ENCODE measurements at regions not wholly inside any gene's neighbourhood (a gene's known extent, or its start where the extent isn't known, plus 50 kb on each side); places are given as distances from the start of the nearest gene placed in this dataset.
"Not testable (repeated sequence)": the region's sequence is repeated elsewhere in the genome, so short reads cannot be mapped to it uniquely, and the experiment has no call there.

DNA sequence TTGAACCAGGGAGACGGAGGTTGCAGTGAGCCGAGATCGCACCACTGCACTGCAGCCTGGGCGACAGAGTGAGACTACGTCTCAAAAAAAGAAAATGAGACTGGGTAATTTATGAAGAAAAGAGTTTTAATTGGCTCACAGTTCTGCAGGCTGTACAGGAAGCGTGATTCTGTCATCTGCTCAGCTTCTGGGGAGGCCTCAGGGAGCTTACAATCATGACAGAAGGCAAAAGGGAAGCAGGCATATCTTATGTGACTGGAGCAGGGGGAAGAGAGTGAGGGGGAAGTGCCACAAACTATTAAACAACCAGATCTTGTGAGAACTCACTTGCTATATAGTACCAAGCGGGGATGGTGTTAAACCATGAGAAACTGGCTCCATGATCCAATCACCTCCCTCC, 1476.2 kb upstream of the DEFB115 start:
- TF ChIP-seq, protein P1, sequence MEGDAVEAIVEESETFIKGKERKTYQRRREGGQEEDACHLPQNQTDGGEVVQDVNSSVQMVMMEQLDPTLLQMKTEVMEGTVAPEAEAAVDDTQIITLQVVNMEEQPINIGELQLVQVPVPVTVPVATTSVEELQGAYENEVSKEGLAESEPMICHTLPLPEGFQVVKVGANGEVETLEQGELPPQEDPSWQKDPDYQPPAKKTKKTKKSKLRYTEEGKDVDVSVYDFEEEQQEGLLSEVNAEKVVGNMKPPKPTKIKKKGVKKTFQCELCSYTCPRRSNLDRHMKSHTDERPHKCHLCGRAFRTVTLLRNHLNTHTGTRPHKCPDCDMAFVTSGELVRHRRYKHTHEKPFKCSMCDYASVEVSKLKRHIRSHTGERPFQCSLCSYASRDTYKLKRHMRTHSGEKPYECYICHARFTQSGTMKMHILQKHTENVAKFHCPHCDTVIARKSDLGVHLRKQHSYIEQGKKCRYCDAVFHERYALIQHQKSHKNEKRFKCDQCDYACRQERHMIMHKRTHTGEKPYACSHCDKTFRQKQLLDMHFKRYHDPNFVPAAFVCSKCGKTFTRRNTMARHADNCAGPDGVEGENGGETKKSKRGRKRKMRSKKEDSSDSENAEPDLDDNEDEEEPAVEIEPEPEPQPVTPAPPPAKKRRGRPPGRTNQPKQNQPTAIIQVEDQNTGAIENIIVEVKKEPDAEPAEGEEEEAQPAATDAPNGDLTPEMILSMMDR (conservative IDR thresholded peaks at IDR 0.05; ENCODE audit: low read depth in 2 of 2) = not testable (repeated sequence)
- not testable (repeated sequence) for TF ChIP-seq POLR2AphosphoS5 (IDR thresholded peaks at IDR 0.05; ENCODE audit: low read depth); ZNF331 (CRISPR knock-in tag; IDR thresholded peaks at IDR 0.05; ENCODE audit: low read depth); CREB1 (CRISPR knock-in tag; IDR thresholded peaks at IDR 0.05; ENCODE audit: low read depth); JUNB (IDR thresholded peaks at IDR 0.05; ENCODE audit: unreplicated experiment); EZH2 (IDR thresholded peaks at IDR 0.05; ENCODE audit: low read depth, unreplicated experiment); EZH2phosphoT487 (IDR thresholded peaks at IDR 0.05; ENCODE audit: unreplicated experiment); STAT1 (IDR thresholded peaks at IDR 0.05; ENCODE audit: unreplicated experiment); ZNF114 (CRISPR knock-in tag; IDR thresholded peaks at IDR 0.05)
- TF ChIP-seq, protein P2, sequence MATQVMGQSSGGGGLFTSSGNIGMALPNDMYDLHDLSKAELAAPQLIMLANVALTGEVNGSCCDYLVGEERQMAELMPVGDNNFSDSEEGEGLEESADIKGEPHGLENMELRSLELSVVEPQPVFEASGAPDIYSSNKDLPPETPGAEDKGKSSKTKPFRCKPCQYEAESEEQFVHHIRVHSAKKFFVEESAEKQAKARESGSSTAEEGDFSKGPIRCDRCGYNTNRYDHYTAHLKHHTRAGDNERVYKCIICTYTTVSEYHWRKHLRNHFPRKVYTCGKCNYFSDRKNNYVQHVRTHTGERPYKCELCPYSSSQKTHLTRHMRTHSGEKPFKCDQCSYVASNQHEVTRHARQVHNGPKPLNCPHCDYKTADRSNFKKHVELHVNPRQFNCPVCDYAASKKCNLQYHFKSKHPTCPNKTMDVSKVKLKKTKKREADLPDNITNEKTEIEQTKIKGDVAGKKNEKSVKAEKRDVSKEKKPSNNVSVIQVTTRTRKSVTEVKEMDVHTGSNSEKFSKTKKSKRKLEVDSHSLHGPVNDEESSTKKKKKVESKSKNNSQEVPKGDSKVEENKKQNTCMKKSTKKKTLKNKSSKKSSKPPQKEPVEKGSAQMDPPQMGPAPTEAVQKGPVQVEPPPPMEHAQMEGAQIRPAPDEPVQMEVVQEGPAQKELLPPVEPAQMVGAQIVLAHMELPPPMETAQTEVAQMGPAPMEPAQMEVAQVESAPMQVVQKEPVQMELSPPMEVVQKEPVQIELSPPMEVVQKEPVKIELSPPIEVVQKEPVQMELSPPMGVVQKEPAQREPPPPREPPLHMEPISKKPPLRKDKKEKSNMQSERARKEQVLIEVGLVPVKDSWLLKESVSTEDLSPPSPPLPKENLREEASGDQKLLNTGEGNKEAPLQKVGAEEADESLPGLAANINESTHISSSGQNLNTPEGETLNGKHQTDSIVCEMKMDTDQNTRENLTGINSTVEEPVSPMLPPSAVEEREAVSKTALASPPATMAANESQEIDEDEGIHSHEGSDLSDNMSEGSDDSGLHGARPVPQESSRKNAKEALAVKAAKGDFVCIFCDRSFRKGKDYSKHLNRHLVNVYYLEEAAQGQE (IDR thresholded peaks at IDR 0.05; ENCODE audit: unreplicated experiment) = not testable (repeated sequence)
- TF ChIP-seq, protein P3, sequence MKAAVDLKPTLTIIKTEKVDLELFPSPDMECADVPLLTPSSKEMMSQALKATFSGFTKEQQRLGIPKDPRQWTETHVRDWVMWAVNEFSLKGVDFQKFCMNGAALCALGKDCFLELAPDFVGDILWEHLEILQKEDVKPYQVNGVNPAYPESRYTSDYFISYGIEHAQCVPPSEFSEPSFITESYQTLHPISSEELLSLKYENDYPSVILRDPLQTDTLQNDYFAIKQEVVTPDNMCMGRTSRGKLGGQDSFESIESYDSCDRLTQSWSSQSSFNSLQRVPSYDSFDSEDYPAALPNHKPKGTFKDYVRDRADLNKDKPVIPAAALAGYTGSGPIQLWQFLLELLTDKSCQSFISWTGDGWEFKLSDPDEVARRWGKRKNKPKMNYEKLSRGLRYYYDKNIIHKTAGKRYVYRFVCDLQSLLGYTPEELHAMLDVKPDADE (IDR thresholded peaks at IDR 0.05) = not testable (repeated sequence)
- TF ChIP-seq, protein P4, sequence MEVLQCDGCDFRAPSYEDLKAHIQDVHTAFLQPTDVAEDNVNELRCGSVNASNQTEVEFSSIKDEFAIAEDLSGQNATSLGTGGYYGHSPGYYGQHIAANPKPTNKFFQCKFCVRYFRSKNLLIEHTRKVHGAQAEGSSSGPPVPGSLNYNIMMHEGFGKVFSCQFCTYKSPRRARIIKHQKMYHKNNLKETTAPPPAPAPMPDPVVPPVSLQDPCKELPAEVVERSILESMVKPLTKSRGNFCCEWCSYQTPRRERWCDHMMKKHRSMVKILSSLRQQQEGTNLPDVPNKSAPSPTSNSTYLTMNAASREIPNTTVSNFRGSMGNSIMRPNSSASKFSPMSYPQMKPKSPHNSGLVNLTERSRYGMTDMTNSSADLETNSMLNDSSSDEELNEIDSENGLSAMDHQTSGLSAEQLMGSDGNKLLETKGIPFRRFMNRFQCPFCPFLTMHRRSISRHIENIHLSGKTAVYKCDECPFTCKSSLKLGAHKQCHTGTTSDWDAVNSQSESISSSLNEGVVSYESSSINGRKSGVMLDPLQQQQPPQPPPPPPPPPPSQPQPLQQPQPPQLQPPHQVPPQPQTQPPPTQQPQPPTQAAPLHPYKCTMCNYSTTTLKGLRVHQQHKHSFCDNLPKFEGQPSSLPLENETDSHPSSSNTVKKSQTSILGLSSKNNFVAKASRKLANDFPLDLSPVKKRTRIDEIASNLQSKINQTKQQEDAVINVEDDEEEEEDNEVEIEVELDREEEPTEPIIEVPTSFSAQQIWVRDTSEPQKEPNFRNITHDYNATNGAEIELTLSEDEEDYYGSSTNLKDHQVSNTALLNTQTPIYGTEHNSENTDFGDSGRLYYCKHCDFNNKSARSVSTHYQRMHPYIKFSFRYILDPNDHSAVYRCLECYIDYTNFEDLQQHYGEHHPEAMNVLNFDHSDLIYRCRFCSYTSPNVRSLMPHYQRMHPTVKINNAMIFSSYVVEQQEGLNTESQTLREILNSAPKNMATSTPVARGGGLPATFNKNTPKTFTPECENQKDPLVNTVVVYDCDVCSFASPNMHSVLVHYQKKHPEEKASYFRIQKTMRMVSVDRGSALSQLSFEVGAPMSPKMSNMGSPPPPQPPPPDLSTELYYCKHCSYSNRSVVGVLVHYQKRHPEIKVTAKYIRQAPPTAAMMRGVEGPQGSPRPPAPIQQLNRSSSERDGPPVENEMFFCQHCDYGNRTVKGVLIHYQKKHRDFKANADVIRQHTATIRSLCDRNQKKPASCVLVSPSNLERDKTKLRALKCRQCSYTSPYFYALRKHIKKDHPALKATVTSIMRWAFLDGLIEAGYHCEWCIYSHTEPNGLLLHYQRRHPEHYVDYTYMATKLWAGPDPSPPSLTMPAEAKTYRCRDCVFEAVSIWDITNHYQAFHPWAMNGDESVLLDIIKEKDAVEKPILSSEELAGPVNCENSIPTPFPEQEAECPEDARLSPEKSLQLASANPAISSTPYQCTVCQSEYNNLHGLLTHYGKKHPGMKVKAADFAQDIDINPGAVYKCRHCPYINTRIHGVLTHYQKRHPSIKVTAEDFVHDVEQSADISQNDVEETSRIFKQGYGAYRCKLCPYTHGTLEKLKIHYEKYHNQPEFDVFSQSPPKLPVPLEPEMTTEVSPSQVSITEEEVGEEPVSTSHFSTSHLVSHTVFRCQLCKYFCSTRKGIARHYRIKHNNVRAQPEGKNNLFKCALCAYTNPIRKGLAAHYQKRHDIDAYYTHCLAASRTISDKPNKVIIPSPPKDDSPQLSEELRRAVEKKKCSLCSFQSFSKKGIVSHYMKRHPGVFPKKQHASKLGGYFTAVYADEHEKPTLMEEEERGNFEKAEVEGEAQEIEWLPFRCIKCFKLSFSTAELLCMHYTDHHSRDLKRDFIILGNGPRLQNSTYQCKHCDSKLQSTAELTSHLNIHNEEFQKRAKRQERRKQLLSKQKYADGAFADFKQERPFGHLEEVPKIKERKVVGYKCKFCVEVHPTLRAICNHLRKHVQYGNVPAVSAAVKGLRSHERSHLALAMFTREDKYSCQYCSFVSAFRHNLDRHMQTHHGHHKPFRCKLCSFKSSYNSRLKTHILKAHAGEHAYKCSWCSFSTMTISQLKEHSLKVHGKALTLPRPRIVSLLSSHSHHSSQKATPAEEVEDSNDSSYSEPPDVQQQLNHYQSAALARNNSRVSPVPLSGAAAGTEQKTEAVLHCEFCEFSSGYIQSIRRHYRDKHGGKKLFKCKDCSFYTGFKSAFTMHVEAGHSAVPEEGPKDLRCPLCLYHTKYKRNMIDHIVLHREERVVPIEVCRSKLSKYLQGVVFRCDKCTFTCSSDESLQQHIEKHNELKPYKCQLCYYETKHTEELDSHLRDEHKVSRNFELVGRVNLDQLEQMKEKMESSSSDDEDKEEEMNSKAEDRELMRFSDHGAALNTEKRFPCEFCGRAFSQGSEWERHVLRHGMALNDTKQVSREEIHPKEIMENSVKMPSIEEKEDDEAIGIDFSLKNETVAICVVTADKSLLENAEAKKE (CRISPR knock-in tag; IDR thresholded peaks at IDR 0.05) = not testable (repeated sequence)

Measured in GM23338 (cell line).